GM06990 (cell line): ENCODE measurements at regions not wholly inside any gene's neighbourhood (a gene's known extent, or its start where the extent isn't known, plus 50 kb on each side); places are given as distances from the start of the nearest gene placed in this dataset.
"Not testable (repeated sequence)": the region's sequence is repeated elsewhere in the genome, so short reads cannot be mapped to it uniquely, and the experiment has no call there.

ENCODE experiments used
- DNase-seq: peaks from one replicate; pipeline ENCODE4 v3.0.0-alpha.2; 2011; ENCODE audit not compliant: insufficient read length; ENCODE audit errors: extremely low read depth
- H3K27me3 ChIP-seq: replicated peaks from 2 replicates; pipeline ENCODE4 v1.6.0; 2011; ENCODE audit warnings: low read length; ENCODE audit not compliant: control insufficient read depth, insufficient read depth
- H3K36me3 ChIP-seq: 2 replicates; pipeline ENCODE4 v1.5.1; 2011; ENCODE audit warnings: low read length; ENCODE audit not compliant: control insufficient read depth, insufficient read depth
- H3K4me3 ChIP-seq: replicated peaks from 2 replicates; pipeline ENCODE4 v1.5.1; 2011; ENCODE audit warnings: low read depth, mild to moderate bottlenecking, control low read depth, low read length
- TF ChIP-seq, protein P1 (sequence below): IDR thresholded peaks from 2 replicates; pipeline ENCODE4 v1.5.1; 2011; ENCODE audit warnings: low read length, control low read depth, mild to moderate bottlenecking, inconsistent platforms; ENCODE audit not compliant: insufficient read depth, poor library complexity, severe bottlenecking

DNA sequence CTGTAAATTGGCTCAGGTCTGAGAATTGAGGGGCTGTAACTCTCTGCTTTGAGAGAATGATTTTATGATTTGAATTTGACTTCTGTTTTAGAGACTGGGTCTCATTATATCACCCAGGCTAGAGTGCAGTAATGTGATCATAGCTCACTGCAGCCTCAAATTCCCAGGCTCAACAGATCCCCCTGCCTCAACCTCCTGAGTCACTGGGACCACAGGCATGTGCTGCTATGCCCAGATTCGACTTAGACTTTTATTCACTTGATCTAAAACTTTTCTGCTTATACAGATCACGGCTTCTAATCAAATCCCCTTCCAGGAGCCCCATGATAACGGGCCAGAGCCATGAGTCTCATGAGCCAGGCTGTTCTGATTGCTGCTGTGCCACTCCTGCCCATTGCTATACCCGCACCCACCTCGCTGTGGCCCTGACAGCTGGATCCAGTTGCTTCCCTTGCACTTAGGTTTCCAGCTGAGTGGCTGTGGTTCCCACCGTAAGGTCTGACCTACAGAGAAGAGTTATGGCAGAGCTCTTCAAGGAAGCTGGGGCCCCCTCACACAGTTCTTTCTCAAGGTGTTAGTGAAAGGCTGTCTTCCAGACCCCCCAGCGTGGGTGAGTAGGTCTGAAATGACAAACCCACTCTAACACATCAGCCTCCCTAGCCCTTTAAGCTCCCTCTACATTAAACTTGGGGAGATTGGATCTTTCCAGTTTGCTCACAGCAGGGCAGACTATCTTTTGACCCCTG lies 251.2 kb upstream of the SGCG start:
- Histone ChIP-seq H3K27me3 (no peaks in the 10 kb centered on the region), H3K36me3 (no peaks in the 10 kb centered on the region), H3K4me3 (no peak overlapping the region)
- TF ChIP-seq, protein P1, sequence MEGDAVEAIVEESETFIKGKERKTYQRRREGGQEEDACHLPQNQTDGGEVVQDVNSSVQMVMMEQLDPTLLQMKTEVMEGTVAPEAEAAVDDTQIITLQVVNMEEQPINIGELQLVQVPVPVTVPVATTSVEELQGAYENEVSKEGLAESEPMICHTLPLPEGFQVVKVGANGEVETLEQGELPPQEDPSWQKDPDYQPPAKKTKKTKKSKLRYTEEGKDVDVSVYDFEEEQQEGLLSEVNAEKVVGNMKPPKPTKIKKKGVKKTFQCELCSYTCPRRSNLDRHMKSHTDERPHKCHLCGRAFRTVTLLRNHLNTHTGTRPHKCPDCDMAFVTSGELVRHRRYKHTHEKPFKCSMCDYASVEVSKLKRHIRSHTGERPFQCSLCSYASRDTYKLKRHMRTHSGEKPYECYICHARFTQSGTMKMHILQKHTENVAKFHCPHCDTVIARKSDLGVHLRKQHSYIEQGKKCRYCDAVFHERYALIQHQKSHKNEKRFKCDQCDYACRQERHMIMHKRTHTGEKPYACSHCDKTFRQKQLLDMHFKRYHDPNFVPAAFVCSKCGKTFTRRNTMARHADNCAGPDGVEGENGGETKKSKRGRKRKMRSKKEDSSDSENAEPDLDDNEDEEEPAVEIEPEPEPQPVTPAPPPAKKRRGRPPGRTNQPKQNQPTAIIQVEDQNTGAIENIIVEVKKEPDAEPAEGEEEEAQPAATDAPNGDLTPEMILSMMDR, result no peak
- no peak for DNase-seq

DNA sequence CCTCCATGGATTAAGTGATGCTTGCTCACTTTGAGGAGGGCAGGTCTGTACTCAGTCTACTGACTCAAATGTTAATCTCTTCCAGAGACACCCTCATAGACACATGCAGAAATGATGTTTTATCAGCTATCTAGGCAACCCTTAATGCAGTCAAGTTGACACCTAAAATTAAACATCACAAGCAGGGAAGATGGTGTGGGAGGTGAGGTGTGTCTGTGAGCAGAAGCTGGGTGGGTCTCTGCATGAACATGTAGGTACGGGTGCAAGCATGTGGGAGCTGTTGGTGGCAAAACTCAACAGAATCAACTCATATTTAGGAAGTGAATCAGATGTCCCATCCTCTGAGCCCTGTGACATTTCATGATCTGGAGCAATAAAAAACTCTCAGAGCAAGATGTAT lies 249.2 kb upstream of the SGCG start:
- TF ChIP-seq, protein P1, result no peak

DNA sequence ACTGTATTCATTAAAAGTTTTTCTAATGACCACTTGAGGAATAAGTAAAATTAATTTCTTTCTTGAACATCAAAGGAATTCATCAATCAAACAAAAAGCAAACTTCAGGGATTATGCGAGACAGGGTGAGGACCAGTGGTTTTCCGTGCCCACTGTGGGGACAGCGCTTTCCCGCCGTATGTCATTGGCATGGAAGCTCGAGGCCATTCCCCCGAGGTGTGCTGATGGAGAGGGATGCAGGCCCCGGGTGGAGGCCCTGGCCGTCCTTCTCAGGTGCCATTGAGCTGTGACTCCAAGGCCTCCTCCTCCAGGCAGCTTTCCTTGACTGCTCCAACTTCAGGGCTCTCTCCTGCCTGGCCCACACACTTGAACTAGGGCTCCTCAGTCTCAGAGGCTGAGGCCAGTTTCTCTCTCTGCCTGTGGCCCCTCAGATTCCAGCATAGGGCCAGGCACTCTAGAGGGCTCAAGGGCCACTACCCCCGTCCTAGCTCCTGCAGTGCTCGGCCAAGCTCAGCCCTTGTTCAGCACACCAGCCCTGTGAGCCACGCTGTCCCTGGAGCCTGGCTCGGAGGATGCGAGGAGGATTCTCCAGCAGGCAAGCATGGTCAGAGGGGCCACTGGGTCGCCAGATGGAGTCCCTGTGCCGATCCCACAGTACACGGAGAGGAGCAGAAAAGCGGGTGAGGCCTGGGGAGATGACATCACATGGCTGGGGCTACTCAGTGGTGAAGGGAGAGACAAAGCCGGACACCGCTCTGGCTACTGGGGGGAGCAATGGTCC lies 248.0 kb upstream of the SGCG start:
- H3K36me3 ChIP-seq, H3K4me3 ChIP-seq, H3K27me3 ChIP-seq, DNase-seq: not testable (repeated sequence)

More for the DNA sequence above, 249.2 kb upstream of the SGCG start:
- DNase-seq, result no peak
- no peaks in the 10 kb centered on the region for H3K27me3 ChIP-seq
- H3K36me3 ChIP-seq, result no peaks in the 10 kb centered on the region
- no peak overlapping the region for H3K4me3 ChIP-seq

DNA sequence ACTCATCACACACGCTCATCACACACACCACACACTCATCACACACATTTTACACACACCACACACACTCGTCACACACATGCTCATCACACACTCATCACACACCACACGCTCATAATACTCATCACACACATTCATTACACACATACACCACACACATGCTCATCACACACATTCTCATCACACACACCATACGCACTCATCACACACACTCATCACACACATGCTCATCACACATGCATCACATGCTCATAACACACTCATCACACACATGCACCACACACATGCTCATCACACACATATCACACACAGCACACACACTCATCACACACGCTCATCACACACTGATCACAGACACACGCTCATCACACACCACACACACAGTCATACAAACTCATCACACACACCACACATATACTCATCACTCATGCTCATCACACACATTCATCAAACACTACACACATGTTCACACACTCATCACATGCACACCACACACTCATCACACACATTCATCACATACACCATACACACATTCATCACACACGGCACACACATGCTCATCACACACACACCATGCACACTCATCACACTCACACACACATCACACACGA lies 247.1 kb upstream of the SGCG start:
- TF ChIP-seq, protein P1, result no peak
- no peaks in the 10 kb centered on the region for H3K27me3 ChIP-seq
- no peak overlapping the region for H3K4me3 ChIP-seq
- H3K36me3 ChIP-seq, result no peaks in the 10 kb centered on the region
- DNase-seq, result no peak

DNA sequence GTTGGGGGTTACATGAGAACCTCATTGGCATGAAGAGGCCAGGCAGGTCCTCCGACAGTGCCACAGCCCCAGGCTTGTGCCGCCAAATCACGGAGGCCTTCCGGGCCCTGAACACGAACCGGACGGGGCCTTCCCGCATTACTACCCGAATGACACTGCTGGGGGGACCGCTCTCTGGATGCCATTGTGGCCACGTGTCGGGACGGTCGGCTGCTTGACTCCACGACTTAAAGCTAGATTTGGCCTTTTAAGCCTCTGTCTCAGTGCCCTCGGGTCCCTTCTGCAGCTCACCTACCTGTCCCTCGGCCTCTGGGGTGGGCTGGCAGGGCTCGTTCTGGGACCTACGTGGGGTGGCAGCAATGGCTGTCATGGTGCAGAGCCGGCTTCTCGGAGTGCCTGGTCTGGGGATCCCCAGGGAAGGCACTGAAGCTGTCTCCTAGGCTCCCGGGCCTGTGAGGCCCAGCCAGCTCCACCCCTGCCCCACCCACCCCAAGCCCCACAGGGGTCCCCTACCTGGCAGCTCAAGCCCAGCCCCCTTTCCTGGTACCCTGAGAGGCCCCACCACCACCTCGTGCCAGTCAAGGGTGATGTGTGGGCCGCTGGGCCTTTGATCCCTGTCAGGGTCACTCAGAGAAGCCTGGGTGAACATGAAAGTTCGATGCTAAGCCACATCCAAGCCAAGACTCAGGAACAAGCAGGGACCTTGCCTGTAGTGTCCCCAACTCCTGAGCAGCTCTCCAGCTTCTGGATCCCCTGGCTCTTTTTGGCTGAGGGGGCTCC lies 245.8 kb upstream of the SGCG start:
- H3K36me3 ChIP-seq, result no peaks in the 10 kb centered on the region
- no peak overlapping the region for H3K4me3 ChIP-seq
- no peak for DNase-seq
- no peaks in the 10 kb centered on the region for H3K27me3 ChIP-seq
- TF ChIP-seq, protein P1, result no peak
